Epithelial cell of esophagus (primary cell): ENCODE measurements at regions not wholly inside any gene's neighbourhood (a gene's known extent, or its start where the extent isn't known, plus 50 kb on each side); places are given as distances from the start of the nearest gene placed in this dataset.

Source experiments
- DNase-seq: peaks from one replicate; pipeline ENCODE4 v3.0.0; 2010; ENCODE audit warnings: low read depth
- H3K4me3 ChIP-seq: 2 replicates; pipeline ENCODE4 v1.5.1; 2011; ENCODE audit warnings: mild to moderate bottlenecking, low read length, control low read depth
- CTCF ChIP-seq: IDR thresholded peaks from 2 replicates; pipeline ENCODE4 v1.5.1; 2011; ENCODE audit warnings: low read depth, mild to moderate bottlenecking, low read length, control low read depth, inconsistent platforms; ENCODE audit not compliant: insufficient read depth; ENCODE audit errors: missing control alignments

GRCh38 chr2:139241286-139241685, 461.1 kb upstream of the NXPH2 start:
- no peak for DNase-seq
- no peak for TF ChIP-seq CTCF
- no peak overlapping the region for H3K4me3 ChIP-seq

DNA sequence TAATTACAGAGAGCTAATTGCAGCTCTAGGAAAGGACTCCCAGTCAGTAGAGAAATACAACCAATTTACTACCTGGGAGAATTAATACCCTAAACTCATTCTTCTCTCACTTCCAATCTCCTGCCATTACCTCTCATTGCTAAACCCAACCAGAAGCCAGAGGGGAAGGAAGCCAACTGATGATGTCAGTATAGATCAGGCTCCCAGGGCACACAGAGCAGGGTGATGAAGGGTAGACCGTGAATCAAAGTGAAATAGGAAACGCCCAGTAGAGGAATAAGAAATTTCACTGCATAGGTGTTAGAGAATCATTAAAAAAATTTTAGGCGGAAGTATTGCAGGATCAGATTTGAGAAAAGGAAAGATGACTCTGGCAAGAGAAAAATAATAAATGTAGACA, 456.8 kb upstream of the NXPH2 start:
- no peak overlapping the region for H3K4me3 ChIP-seq
- no peak for DNase-seq
- no peak for TF ChIP-seq CTCF

DNA sequence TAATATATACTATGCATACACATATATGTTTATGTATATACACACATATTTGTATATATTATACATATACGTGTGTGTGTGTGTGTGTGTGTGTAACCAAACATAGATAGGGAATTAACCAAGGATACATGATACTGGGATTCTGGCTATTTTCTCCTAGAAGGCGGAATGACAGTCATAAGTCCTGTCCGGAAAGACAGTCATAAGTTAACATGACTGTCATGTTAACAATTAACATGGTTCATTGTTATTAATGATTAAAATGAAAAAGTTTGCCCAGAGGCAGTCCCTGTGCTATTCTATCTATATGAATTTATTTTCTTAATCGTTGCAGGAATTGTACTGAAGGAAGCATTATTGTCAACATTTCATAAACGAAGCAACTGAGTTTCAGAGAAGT, 450.7 kb upstream of the NXPH2 start:
- no peak overlapping the region for H3K4me3 ChIP-seq
- TF ChIP-seq CTCF, result no peak

DNA sequence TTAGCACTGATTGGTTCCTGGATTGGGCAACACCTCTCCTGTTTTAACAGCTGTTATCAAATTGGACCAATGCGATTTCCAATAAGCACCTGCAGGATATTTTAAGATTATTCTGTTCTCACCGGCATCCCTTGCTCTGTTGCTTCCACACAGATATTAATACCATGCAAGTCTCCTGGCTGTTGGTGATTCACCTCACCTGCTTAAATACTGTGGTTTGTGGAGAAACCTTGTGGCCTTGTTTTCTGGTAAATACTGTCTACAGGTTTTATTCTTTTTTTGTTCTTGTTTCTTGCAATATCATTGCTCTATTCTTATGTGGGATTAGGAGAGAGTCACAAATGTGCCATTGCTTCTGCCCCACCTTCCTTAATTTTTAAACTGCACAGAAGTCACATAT, 448.1 kb upstream of the NXPH2 start:
- DNase-seq, result no peak
- no peak for TF ChIP-seq CTCF
- H3K4me3 ChIP-seq, result no peak overlapping the region

More for the DNA sequence above, 450.7 kb upstream of the NXPH2 start:
- no peak for DNase-seq

DNA sequence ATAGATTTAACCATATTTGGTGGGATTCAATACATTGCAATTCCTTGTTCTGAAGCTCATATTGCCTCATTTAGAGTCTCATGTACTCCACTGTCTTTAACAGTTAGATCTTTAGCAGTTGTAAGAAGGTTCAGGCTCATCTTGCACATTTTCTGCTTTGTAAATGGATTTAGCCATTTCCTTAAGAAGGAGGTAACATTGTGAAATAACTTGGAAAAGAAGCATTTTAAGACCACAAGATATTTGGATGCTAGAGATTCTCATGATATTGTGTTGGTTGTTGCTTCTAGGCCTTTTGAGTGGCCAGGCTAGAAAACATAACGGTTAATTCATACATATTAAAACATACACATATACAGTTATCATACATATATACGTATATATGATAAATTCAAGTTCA, 445.8 kb upstream of the NXPH2 start:
- no peak overlapping the region for H3K4me3 ChIP-seq
- no peak for DNase-seq
- no peak for TF ChIP-seq CTCF

- no peak for TF ChIP-seq CTCF
- DNase-seq, result no peak
- H3K4me3 ChIP-seq, result no peak overlapping the region
These were observed 438.0 kb upstream of the NXPH2 start for GRCh38 chr2:139218181-139218580.

- no peak for TF ChIP-seq CTCF
- no peak overlapping the region for H3K4me3 ChIP-seq
- DNase-seq, result peak; percentile 21
These were observed 437.5 kb upstream of the NXPH2 start for GRCh38 chr2:139217641-139218040.
